ENCODE measurements at regions not wholly inside any gene's neighbourhood (a gene's known extent, or its start where the extent isn't known, plus 50 kb on each side); places are given as distances from the start of the nearest gene placed in this dataset.

- TF ChIP-seq CTCF (conservative IDR thresholded peaks at IDR 0.05; ENCODE audit: low read depth, low read length) = no peak
- TF ChIP-seq RAD21 (IDR thresholded peaks at IDR 0.05; ENCODE audit: low read length) = no peak
- TF ChIP-seq RCOR1 (IDR thresholded peaks at IDR 0.05; ENCODE audit: insufficient replicate concordance, low read length) = no peak
- TF ChIP-seq SMC3 (IDR thresholded peaks at IDR 0.05; ENCODE audit: low read depth, low read length) = no peak
- TF ChIP-seq NFE2L2 (IDR thresholded peaks at IDR 0.05; ENCODE audit: low read depth, low read length) = no peak
- TF ChIP-seq POLR2A (IDR thresholded peaks at IDR 0.05; ENCODE audit: low read depth, low read length) = no peak
- TF ChIP-seq USF2 (IDR thresholded peaks at IDR 0.05; ENCODE audit: low read depth, low read length) = no peak
- TF ChIP-seq FOS (IDR thresholded peaks at IDR 0.05; ENCODE audit: low read depth, low read length) = no peak
- TF ChIP-seq BHLHE40 (IDR thresholded peaks at IDR 0.05; ENCODE audit: low read depth, low read length) = no peak
- TF ChIP-seq CEBPB (IDR thresholded peaks at IDR 0.05; ENCODE audit: low read depth, low read length) = no peak
- no peak for TF ChIP-seq ELK1 (IDR thresholded peaks at IDR 0.05; ENCODE audit: borderline replicate concordance, low read depth, low read length)
- no peak for TF ChIP-seq MAFK (IDR thresholded peaks at IDR 0.05; ENCODE audit: low read depth, low read length)
- TF ChIP-seq CHD1 (IDR thresholded peaks at IDR 0.05; ENCODE audit: low read depth, low read length) = no peak
- TF ChIP-seq RFX5 (IDR thresholded peaks at IDR 0.05; ENCODE audit: low read depth, low read length) = no peak
Observed at GRCh38 chr7:60017-60675, 132.2 kb upstream of the FAM20C start.

Data from IMR-90 (cell line).